Left forelimb (tissue), 1 donor: ENCODE measurements at regions not wholly inside any gene's neighbourhood (a gene's known extent, or its start where the extent isn't known, plus 50 kb on each side); places are given as distances from the start of the nearest gene placed in this dataset.

Source experiments
- DNase-seq: peaks from one replicate; pipeline ENCODE4 v3.0.0-alpha.2; 2018; ENCODE audit warnings: low spot score

- DNase-seq = no peak
Observed at GRCh38 chr6:14274546-14275492, 157.2 kb downstream of the CD83 start.

GRCh38 chr6:14275493-14275851 is 157.9 kb downstream of the CD83 start:
- no peak for DNase-seq

GRCh38 chr6:14276071-14276470 is 158.5 kb downstream of the CD83 start:
- DNase-seq = no peak

GRCh38 chr6:14276667-14277404 is 159.3 kb downstream of the CD83 start:
- DNase-seq = no peak

- no peak for DNase-seq
Observed at GRCh38 chr6:14277405-14277930, 159.9 kb downstream of the CD83 start.

- no peak for DNase-seq
Observed at GRCh38 chr6:14278006-14278405, 160.4 kb downstream of the CD83 start.

GRCh38 chr6:14278446-14278845 is 160.9 kb downstream of the CD83 start:
- DNase-seq = no peak

- DNase-seq = no peak
Observed at GRCh38 chr6:14280006-14280510, 162.5 kb downstream of the CD83 start.

GRCh38 chr6:14280766-14281293 is 163.3 kb downstream of the CD83 start:
- DNase-seq = no peak

- DNase-seq = no peak
Observed at GRCh38 chr6:14281811-14282660, 164.5 kb downstream of the CD83 start.

GRCh38 chr6:14282854-14283505 is 165.4 kb downstream of the CD83 start:
- DNase-seq = no peak

GRCh38 chr6:14283600-14284235 is 166.1 kb downstream of the CD83 start:
- DNase-seq = no peak

- DNase-seq = no peak
Observed at GRCh38 chr6:14284969-14285590, 167.5 kb downstream of the CD83 start.

- DNase-seq = no peak
Observed at GRCh38 chr6:14286144-14286543, 168.6 kb downstream of the CD83 start.

- no peak for DNase-seq
Observed at GRCh38 chr6:14286634-14287428, 169.3 kb downstream of the CD83 start.

GRCh38 chr6:14287707-14288106 is 170.1 kb downstream of the CD83 start:
- DNase-seq = no peak

GRCh38 chr6:14288910-14289309 is 171.3 kb downstream of the CD83 start:
- no peak for DNase-seq

GRCh38 chr6:14290041-14290771 is 172.6 kb downstream of the CD83 start:
- no peak for DNase-seq
